Astrocyte (in vitro differentiated cells and primary cell): ENCODE measurements at regions not wholly inside any gene's neighbourhood (a gene's known extent, or its start where the extent isn't known, plus 50 kb on each side); places are given as distances from the start of the nearest gene placed in this dataset.

ENCODE experiments used
- CTCF ChIP-seq: IDR thresholded peaks from 2 replicates; pipeline ENCODE4 v1.5.1; 2011; ENCODE audit warnings: low read depth, mild to moderate bottlenecking, inconsistent platforms, low read length, moderate library complexity; ENCODE audit not compliant: insufficient read depth
- EZH2 ChIP-seq: IDR thresholded peaks from 2 replicates; pipeline ENCODE4 v1.6.1; 2012; ENCODE audit warnings: mild to moderate bottlenecking, low read length, inconsistent platforms; ENCODE audit not compliant: insufficient read depth

DNA sequence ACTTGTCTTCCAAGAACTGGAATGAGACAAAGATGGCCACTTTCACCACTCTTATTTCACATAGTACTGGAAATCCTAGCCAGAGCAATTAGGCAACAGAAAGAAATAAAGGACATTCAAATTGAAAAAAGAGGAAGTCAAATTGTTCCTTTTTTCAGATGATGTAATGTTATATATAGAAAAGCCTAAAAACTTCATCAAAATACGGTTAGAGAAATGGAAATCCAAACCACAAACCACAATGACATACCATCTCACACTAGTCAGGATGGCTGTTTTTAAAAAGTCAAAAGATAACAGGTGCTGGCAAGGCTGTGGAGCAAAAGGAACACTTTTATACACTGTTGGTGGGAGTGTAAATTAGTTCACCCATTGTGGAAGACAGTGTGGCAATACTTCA is 113.3 kb upstream of the SPRY2 start:
- no peak for TF ChIP-seq CTCF
- TF ChIP-seq EZH2 = no peak
